Natural killer cell (primary cell): ENCODE measurements at regions not wholly inside any gene's neighbourhood (a gene's known extent, or its start where the extent isn't known, plus 50 kb on each side); places are given as distances from the start of the nearest gene placed in this dataset.
"Not testable (repeated sequence)": the region's sequence is repeated elsewhere in the genome, so short reads cannot be mapped to it uniquely, and the experiment has no call there.

Experiments
- ATAC-seq, 3 donors: fragments of 150-1000 bp in 2 of 3; fragments of 200-7000 bp in 1 of 3; cut with Tn5 transposase; 1 replicate in 1 of 3; 2 replicates in 2 of 3; pipeline ENCODE4 v1.10.0; 2021; ENCODE audit warnings: mild to moderate bottlenecking in 2 of 3, moderate library complexity in 2 of 3
- DNase-seq, 2 donors: peaks; one replicate each; pipeline versions ENCODE4 v3.0.0 to v3.0.0-alpha.2; 2013 to 2021; ENCODE audit warnings: mixed read lengths in 1 of 2
- H3K27ac ChIP-seq: one replicate; pipeline ENCODE4 v1.5.1; 2013; ENCODE audit warnings: mild to moderate bottlenecking, low read length
- H3K27me3 ChIP-seq: one replicate; pipeline ENCODE4 v1.6.1; 2013; ENCODE audit warnings: low read length; ENCODE audit not compliant: control insufficient read depth, insufficient read depth
- H3K36me3 ChIP-seq: one replicate; pipeline ENCODE4 v1.6.1; 2013; ENCODE audit warnings: low read length; ENCODE audit not compliant: control insufficient read depth, insufficient read depth
- H3K4me1 ChIP-seq: one replicate; pipeline ENCODE4 v1.6.1; 2013; ENCODE audit warnings: low read length; ENCODE audit not compliant: control insufficient read depth, insufficient read depth
- H3K4me3 ChIP-seq: one replicate; pipeline ENCODE4 v1.5.1; 2013; ENCODE audit warnings: low read length
- H3K9me3 ChIP-seq: one replicate; pipeline ENCODE4 v1.6.1; 2013; ENCODE audit warnings: low read length; ENCODE audit not compliant: control insufficient read depth, insufficient read depth
- H3K27ac Mint-ChIP-seq, 2 donors: one replicate each; pipeline ENCODE4 v1.8.0; 2022; ENCODE audit warnings: mild to moderate bottlenecking in 2 of 2, mixed read lengths in 2 of 2, moderate library complexity in 1 of 2
- H3K27me3 Mint-ChIP-seq, 2 donors: one replicate each; pipeline ENCODE4 v1.8.0; 2022; ENCODE audit warnings: low read depth in 2 of 2, mixed read lengths in 2 of 2
- H3K36me3 Mint-ChIP-seq: one replicate; pipeline ENCODE4 v1.8.0; 2022; ENCODE audit warnings: mixed read lengths
- H3K4me1 Mint-ChIP-seq, 2 donors: one replicate each; pipeline ENCODE4 v1.8.0; 2022; ENCODE audit warnings: mixed read lengths in 2 of 2
- H3K4me3 Mint-ChIP-seq: one replicate; pipeline ENCODE4 v1.8.0; 2022; ENCODE audit warnings: mild to moderate bottlenecking, moderate library complexity, mixed read lengths
- H3K9me3 Mint-ChIP-seq, 2 donors: one replicate each; pipeline ENCODE4 v1.8.0; 2022; ENCODE audit warnings: mixed read lengths in 2 of 2
- CTCF ChIP-seq: fragments of 200-600 bp; IDR thresholded peaks from one replicate; pipeline ENCODE4 v1.8.0; 2022; ENCODE audit warnings: antibody characterized with exemption
- WGBS: methylation state at CpG from one replicate; pipeline ENCODE4 v1.1.7; 2013; ENCODE audit warnings: missing lambda C conversion rate; ENCODE audit not compliant: insufficient coverage; 5-methylcytosine and 5-hydroxymethylcytosine counted together
- intact Hi-C: fragments of 100-400 bp; cut with micrococcal nuclease; formaldehyde crosslinking; loops from one replicate; pipeline ENCODE4 v1.14.2; 2022

DNA sequence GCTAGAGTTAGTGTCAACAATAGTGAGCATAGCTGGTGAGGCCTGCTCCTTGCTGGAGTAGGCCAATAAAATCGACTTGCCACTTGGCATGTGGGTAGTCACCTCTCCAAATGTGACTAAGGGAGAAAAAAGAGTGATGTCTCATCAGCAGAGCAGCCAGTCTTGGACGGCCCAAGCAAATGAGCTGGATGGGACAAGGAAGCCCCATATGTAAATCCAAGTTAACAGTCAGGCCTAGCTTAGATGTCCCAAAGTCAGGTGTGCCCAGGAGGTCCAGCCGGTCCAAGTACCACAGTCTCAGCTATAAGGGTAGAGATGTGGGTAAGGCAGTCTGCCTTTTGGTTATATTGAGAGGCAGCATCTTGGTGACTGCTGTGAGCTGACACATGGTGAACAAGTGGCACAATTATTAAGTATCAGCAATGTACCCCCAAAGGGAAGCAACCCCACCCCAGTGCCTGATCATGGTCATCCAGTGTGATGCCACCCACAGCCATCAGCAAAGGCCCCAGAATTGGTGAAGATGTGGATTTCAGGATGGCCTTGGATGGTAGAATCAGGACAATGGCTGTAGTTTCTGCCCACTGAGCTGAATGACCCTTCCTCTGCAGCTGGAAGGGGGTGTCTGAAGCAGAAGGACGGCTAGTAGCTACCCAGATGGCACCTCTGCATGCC lies 83.4 kb downstream of the TNFRSF13B start:
- 76% methylated on average over 4 of the region's 4 CpGs for WGBS
- Mint-ChIP-seq H3K27ac (no peak overlapping the region), H3K4me3 (no peak overlapping the region), H3K36me3 (no peaks in the 10 kb centered on the region), H3K27me3 (peaks cover 0 to 2% of the 10 kb centered on the region in 2 donors), H3K9me3 (no peaks in the 10 kb centered on the region), H3K4me1 (no peaks in the 10 kb centered on the region)
- no peak overlapping the region for H3K27ac ChIP-seq
- no peak for ATAC-seq
- H3K4me3 ChIP-seq, result no peak overlapping the region
- H3K36me3 ChIP-seq, result no peaks in the 10 kb centered on the region
- no peaks in the 10 kb centered on the region for H3K9me3 ChIP-seq
- intact Hi-C loops, result no loop called here
- DNase-seq, result no peak
- TF ChIP-seq CTCF, result no peak
- H3K27me3 ChIP-seq, result no peaks in the 10 kb centered on the region
- no peaks in the 10 kb centered on the region for H3K4me1 ChIP-seq

DNA sequence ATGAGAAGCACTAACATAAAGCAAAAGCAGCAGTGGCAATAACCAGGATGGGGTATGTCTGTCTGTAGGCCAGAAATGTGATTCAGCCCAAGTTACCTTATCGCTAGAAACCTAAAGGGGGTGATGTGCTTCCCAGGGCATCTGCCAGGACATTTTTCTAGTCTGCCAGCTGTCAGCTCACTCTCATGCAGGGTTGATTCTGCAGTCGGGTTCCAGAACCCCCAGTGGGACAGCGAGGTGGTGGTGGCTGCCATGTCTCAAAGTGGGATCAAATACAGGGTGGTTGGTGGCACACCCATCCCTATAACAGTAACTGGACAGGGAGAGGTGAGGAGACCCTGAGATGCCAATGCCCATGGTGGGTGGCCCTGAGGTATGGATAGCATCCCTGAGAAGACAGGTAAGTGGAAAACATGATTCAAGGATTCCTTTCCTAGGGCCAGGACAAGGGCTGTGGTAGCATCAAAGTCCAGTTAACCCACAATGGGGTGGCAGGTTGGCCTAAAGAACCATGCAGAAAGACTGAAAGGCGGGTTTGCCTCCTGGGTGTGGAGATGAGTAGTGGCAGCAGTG lies 84.3 kb downstream of the TNFRSF13B start:
- ATAC-seq (no peak), DNase-seq (no peak)
- Mint-ChIP-seq H3K27ac (no peak overlapping the region), H3K9me3 (no peaks in the 10 kb centered on the region), H3K36me3 (no peaks in the 10 kb centered on the region), H3K4me1 (no peaks in the 10 kb centered on the region), H3K27me3 (peaks cover 0 to 2% of the 10 kb centered on the region in 2 donors), H3K4me3 (no peak overlapping the region)
- no peak overlapping the region for H3K27ac ChIP-seq
- no peaks in the 10 kb centered on the region for H3K27me3 ChIP-seq
- no peaks in the 10 kb centered on the region for H3K36me3 ChIP-seq
- 90% methylated on average over 4 of the region's 4 CpGs for WGBS
- no peak overlapping the region for H3K4me3 ChIP-seq
- intact Hi-C loops, result no loop called here
- no peaks in the 10 kb centered on the region for H3K4me1 ChIP-seq
- no peak for TF ChIP-seq CTCF
- no peaks in the 10 kb centered on the region for H3K9me3 ChIP-seq

DNA sequence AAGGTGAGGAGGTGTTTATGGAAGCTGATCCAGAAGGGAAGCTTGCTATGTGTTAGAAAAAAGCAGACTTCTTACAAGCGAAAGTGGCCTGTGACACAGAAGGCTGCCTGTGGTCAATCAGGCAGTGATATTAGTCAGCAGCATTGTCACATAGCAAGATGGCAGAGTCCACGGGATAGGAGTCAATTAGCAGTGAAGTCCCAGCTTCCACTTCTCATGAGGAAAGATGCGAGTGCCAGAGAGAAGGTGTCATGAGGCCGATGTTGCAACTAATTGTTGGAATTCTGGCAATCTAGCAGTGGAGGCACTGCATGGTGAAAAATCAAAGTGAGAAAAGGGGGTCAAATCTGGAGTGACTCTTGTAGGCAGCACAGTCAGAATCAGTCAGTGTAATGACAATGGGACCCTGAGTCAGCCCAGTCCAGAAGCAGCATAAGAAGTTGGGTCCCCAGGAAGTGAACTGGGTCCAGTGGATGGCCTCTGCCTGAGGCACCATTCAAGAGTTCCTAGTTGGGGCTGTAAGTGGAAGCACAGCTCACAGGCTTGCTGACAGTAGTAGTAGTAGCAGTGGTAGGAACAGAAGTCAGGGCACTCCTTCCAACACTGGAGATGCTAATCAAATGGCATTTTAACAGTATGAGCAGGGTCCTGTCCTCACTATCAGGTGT lies 85.1 kb downstream of the TNFRSF13B start:
- H3K27ac Mint-ChIP-seq, result no peak overlapping the region
- no peak overlapping the region for H3K27ac ChIP-seq
- no peaks in the 10 kb centered on the region for H3K9me3 ChIP-seq
- H3K36me3 ChIP-seq, result no peaks in the 10 kb centered on the region
- 77% methylated on average over 4 of the region's 4 CpGs for WGBS
- H3K4me1 ChIP-seq, result no peaks in the 10 kb centered on the region
- no peaks in the 10 kb centered on the region for H3K36me3 Mint-ChIP-seq
- peaks cover 0 to 2% of the 10 kb centered on the region in 2 donors for H3K27me3 Mint-ChIP-seq
- ATAC-seq, result no peak
- TF ChIP-seq CTCF, result no peak
- intact Hi-C loops, result no loop called here
- H3K4me3 Mint-ChIP-seq, result no peak overlapping the region
- H3K4me3 ChIP-seq, result no peak overlapping the region
- H3K4me1 Mint-ChIP-seq, result no peaks in the 10 kb centered on the region
- no peaks in the 10 kb centered on the region for H3K27me3 ChIP-seq
- no peaks in the 10 kb centered on the region for H3K9me3 Mint-ChIP-seq
- DNase-seq, result no peak

- H3K4me1 ChIP-seq, H3K36me3 ChIP-seq, H3K4me1 Mint-ChIP-seq, H3K27ac ChIP-seq, H3K4me3 Mint-ChIP-seq, H3K9me3 Mint-ChIP-seq, H3K27me3 ChIP-seq, H3K36me3 Mint-ChIP-seq, DNase-seq, intact Hi-C loops, H3K9me3 ChIP-seq, H3K27ac Mint-ChIP-seq, H3K27me3 Mint-ChIP-seq, ATAC-seq, H3K4me3 ChIP-seq: not testable (repeated sequence)
- WGBS, result 85% methylated on average over 2 of the region's 6 CpGs
Measured at GRCh38 chr17:16885204-16885603, 86.7 kb downstream of the TNFRSF13B start.

- H3K27ac Mint-ChIP-seq, DNase-seq, H3K27me3 Mint-ChIP-seq, ATAC-seq, H3K9me3 Mint-ChIP-seq, H3K4me3 ChIP-seq, H3K36me3 ChIP-seq, H3K4me1 Mint-ChIP-seq, H3K36me3 Mint-ChIP-seq, H3K9me3 ChIP-seq, H3K27ac ChIP-seq, H3K4me1 ChIP-seq, intact Hi-C loops, H3K4me3 Mint-ChIP-seq, H3K27me3 ChIP-seq: not testable (repeated sequence)
- WGBS, result 93% methylated on average over 6 of the region's 7 CpGs
Measured at GRCh38 chr17:16882926-16883265, 89.0 kb downstream of the TNFRSF13B start.
